ENCODE measurements at regions not wholly inside any gene's neighbourhood (a gene's known extent, or its start where the extent isn't known, plus 50 kb on each side); places are given as distances from the start of the nearest gene placed in this dataset.

- Histone ChIP-seq H3K9me2 (ENCODE audit: insufficient read depth) (no peaks in the 10 kb centered on the region), H3K9me3 (ENCODE audit: control insufficient read depth in 1 of 2, insufficient read depth in 1 of 2, low read depth in 1 of 2, low read length in 2 of 2) (no peaks in the 10 kb centered on the region), H4K20me1 (ENCODE audit: insufficient read depth) (no peaks in the 10 kb centered on the region; the same call in 1 of the 2 replicates), H2AFZ (ENCODE audit: low read depth, low read length, poor library complexity, severe bottlenecking) (no peak overlapping the region), H3K36me3 (ENCODE audit: control insufficient read depth in 1 of 2, insufficient read depth in 2 of 2, low read length in 2 of 2) (no peaks in the 10 kb centered on the region), H3K27ac (ENCODE audit: low read depth, low read length) (no peak overlapping the region), H3K27me3 (ENCODE audit: insufficient read depth, low read length) (no peaks in the 10 kb centered on the region), H3K4me2 (ENCODE audit: low read length) (no peak overlapping the region), H3K4me1 (ENCODE audit: control insufficient read depth in 1 of 2, insufficient read depth in 2 of 2, low read length in 2 of 2) (no peaks in the 10 kb centered on the region), H3K79me2 (ENCODE audit: insufficient read depth, low read length) (no peaks in the 10 kb centered on the region), H3K9ac (ENCODE audit: low read length) (no peak overlapping the region), H3K4me3 (replicated peaks in 1 of 2; ENCODE audit: low read depth in 1 of 2, low read length in 2 of 2) (no peak overlapping the region)
- no TSS peak for BruUV-seq (replicated peaks)
- ChIA-PET CTCF (no interaction called here), RAD21 (ENCODE audit: low non-redundant PET in 1 of 2, low total read pairs in 2 of 2, uncharacterized antibody in 2 of 2, unreplicated experiment in 2 of 2) (no interaction called here), POLR2A (no interaction called here)
- TF ChIP-seq MAX (IDR thresholded peaks at IDR 0.05) (no peak), RAD21 (IDR thresholded peaks at IDR 0.05; ENCODE audit: low read depth) (no peak), CBX3 (IDR thresholded peaks at IDR 0.05; ENCODE audit: low read depth) (no peak), EZH2phosphoT487 (IDR thresholded peaks at IDR 0.05; ENCODE audit: borderline replicate concordance) (no peak), JUND (IDR thresholded peaks at IDR 0.05) (no peak), ZNF274 (IDR thresholded peaks at IDR 0.05; ENCODE audit: low read depth, low read length) (no peak), SRF (IDR thresholded peaks at IDR 0.05; ENCODE audit: low read depth) (no peak), SIN3A (IDR thresholded peaks at IDR 0.05; ENCODE audit: low read depth) (no peak), SP1 (IDR thresholded peaks at IDR 0.05; ENCODE audit: low read depth) (no peak), EZH2 (IDR thresholded peaks at IDR 0.05) (no peak), ATF3 (IDR thresholded peaks at IDR 0.05) (no peak), CTCF (IDR thresholded peaks at IDR 0.05 in 2 of 3, conservative IDR thresholded peaks at IDR 0.05 in 1 of 3; ENCODE audit: borderline replicate concordance in 1 of 3, insufficient read depth in 1 of 3, low read depth in 2 of 3, low read length in 2 of 3) (no peak), ELF1 (IDR thresholded peaks at IDR 0.05; ENCODE audit: borderline replicate concordance, low read depth) (no peak), POLR2A (IDR thresholded peaks at IDR 0.05; ENCODE audit: borderline replicate concordance, extremely low read depth, insufficient read depth, insufficient read length) (no peak), EGR1 (IDR thresholded peaks at IDR 0.05; ENCODE audit: low read depth) (no peak), FOSL1 (IDR thresholded peaks at IDR 0.05; ENCODE audit: low read depth) (no peak), POLR2AphosphoS5 (IDR thresholded peaks at IDR 0.05; ENCODE audit: low read depth, low read length) (no peak)
- TF ChIP-seq, protein P1, sequence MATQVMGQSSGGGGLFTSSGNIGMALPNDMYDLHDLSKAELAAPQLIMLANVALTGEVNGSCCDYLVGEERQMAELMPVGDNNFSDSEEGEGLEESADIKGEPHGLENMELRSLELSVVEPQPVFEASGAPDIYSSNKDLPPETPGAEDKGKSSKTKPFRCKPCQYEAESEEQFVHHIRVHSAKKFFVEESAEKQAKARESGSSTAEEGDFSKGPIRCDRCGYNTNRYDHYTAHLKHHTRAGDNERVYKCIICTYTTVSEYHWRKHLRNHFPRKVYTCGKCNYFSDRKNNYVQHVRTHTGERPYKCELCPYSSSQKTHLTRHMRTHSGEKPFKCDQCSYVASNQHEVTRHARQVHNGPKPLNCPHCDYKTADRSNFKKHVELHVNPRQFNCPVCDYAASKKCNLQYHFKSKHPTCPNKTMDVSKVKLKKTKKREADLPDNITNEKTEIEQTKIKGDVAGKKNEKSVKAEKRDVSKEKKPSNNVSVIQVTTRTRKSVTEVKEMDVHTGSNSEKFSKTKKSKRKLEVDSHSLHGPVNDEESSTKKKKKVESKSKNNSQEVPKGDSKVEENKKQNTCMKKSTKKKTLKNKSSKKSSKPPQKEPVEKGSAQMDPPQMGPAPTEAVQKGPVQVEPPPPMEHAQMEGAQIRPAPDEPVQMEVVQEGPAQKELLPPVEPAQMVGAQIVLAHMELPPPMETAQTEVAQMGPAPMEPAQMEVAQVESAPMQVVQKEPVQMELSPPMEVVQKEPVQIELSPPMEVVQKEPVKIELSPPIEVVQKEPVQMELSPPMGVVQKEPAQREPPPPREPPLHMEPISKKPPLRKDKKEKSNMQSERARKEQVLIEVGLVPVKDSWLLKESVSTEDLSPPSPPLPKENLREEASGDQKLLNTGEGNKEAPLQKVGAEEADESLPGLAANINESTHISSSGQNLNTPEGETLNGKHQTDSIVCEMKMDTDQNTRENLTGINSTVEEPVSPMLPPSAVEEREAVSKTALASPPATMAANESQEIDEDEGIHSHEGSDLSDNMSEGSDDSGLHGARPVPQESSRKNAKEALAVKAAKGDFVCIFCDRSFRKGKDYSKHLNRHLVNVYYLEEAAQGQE (IDR thresholded peaks at IDR 0.05; ENCODE audit: low read depth): no peak
- intact Hi-C loops (cut with micrococcal nuclease): no loop called here
- no peak for ATAC-seq
- no peak for DNase-seq (ENCODE audit: low read depth, low spot score)
These were observed 1612.7 kb upstream of the ACO1 start for GRCh38 chr9:30771760-30772159.
